ENCODE measurements at regions not wholly inside any gene's neighbourhood (a gene's known extent, or its start where the extent isn't known, plus 50 kb on each side); places are given as distances from the start of the nearest gene placed in this dataset.
"Not testable (repeated sequence)": the region's sequence is repeated elsewhere in the genome, so short reads cannot be mapped to it uniquely, and the experiment has no call there.

GRCh38 chr3:1456781-1457311, 364.0 kb downstream of the CNTN6 start:
- DNase-seq (ENCODE audit: low spot score): no peak

GRCh38 chr3:1462371-1462770, 369.5 kb downstream of the CNTN6 start:
- DNase-seq (ENCODE audit: low spot score): no peak

- DNase-seq (ENCODE audit: low spot score): no peak
Measured at GRCh38 chr3:1462856-1463450, 370.1 kb downstream of the CNTN6 start.

- not testable (repeated sequence) for DNase-seq (ENCODE audit: low spot score)
Measured at GRCh38 chr3:1465091-1465490, 372.3 kb downstream of the CNTN6 start.

- no peak for DNase-seq (ENCODE audit: low spot score)
Measured at GRCh38 chr3:1468145-1468544, 375.3 kb downstream of the CNTN6 start.

- no peak for DNase-seq (ENCODE audit: low spot score)
Measured at GRCh38 chr3:1469248-1469647, 376.4 kb downstream of the CNTN6 start.

GRCh38 chr3:1469687-1470086, 376.9 kb downstream of the CNTN6 start:
- DNase-seq (ENCODE audit: low spot score): no peak

- DNase-seq (ENCODE audit: low spot score): no peak
Measured at GRCh38 chr3:1477669-1478068, 384.8 kb downstream of the CNTN6 start.

GRCh38 chr3:1495466-1495865, 402.6 kb downstream of the CNTN6 start:
- no peak for DNase-seq (ENCODE audit: low spot score)

GRCh38 chr3:1499694-1500093, 406.9 kb downstream of the CNTN6 start:
- no peak for DNase-seq (ENCODE audit: low spot score)

GRCh38 chr3:1501406-1502115, 408.7 kb downstream of the CNTN6 start:
- no peak for DNase-seq (ENCODE audit: low spot score)

GRCh38 chr3:1506090-1506489, 413.3 kb downstream of the CNTN6 start:
- DNase-seq (ENCODE audit: low spot score): no peak

GRCh38 chr3:1513662-1514061, 420.8 kb downstream of the CNTN6 start:
- DNase-seq (ENCODE audit: low spot score): no peak

- DNase-seq (ENCODE audit: low spot score): no peak
Measured at GRCh38 chr3:1515882-1516281, 423.1 kb downstream of the CNTN6 start.

GRCh38 chr3:1527786-1528185, 435.0 kb downstream of the CNTN6 start:
- no peak for DNase-seq (ENCODE audit: low spot score)

GRCh38 chr3:1528621-1529020, 435.8 kb downstream of the CNTN6 start:
- DNase-seq (ENCODE audit: low spot score): no peak

- no peak for DNase-seq (ENCODE audit: low spot score)
Measured at GRCh38 chr3:1529676-1530075, 436.9 kb downstream of the CNTN6 start.

GRCh38 chr3:1531981-1532380, 439.2 kb downstream of the CNTN6 start:
- no peak for DNase-seq (ENCODE audit: low spot score)

GRCh38 chr3:1532935-1533606, 440.2 kb downstream of the CNTN6 start:
- no peak for DNase-seq (ENCODE audit: low spot score)

GRCh38 chr3:1533763-1534162, 440.9 kb downstream of the CNTN6 start:
- DNase-seq (ENCODE audit: low spot score): no peak

GRCh38 chr3:1534252-1534651, 441.4 kb downstream of the CNTN6 start:
- no peak for DNase-seq (ENCODE audit: low spot score)

GRCh38 chr3:1535361-1535760, 442.5 kb downstream of the CNTN6 start:
- no peak for DNase-seq (ENCODE audit: low spot score)

- DNase-seq (ENCODE audit: low spot score): no peak
Measured at GRCh38 chr3:1540686-1541085, 447.9 kb downstream of the CNTN6 start.
